Liver (tissue), 8 donors: ENCODE measurements at regions not wholly inside any gene's neighbourhood (a gene's known extent, or its start where the extent isn't known, plus 50 kb on each side); places are given as distances from the start of the nearest gene placed in this dataset.

Source experiments
- DNase-seq: peaks from one replicate; pipeline ENCODE4 v3.0.0-alpha.2; 2017; ENCODE audit warnings: low spot score
- H3K27ac ChIP-seq, 2 donors: one replicate each; pipeline ENCODE4 v1.7.0; 2013; ENCODE audit warnings: inconsistent platforms in 2 of 2, low read length in 2 of 2, control low read depth in 1 of 2, low read depth in 1 of 2, mild to moderate bottlenecking in 1 of 2
- H3K27me3 ChIP-seq, 4 donors: one replicate each; pipeline versions ENCODE4 v1.6.1 to v1.7.0; 2013; ENCODE audit warnings: low read length in 3 of 4, inconsistent platforms in 1 of 4, mild to moderate bottlenecking in 1 of 4, moderate library complexity in 1 of 4; ENCODE audit not compliant: control insufficient read depth in 4 of 4, insufficient read depth in 4 of 4
- H3K36me3 ChIP-seq, 4 donors: one replicate each; pipeline versions ENCODE4 v1.6.1 to v1.7.0; 2013; ENCODE audit warnings: low read length in 3 of 4, mild to moderate bottlenecking in 3 of 4, low read depth in 1 of 4, moderate library complexity in 1 of 4; ENCODE audit not compliant: control insufficient read depth in 4 of 4, insufficient read depth in 3 of 4
- H3K4me1 ChIP-seq, 4 donors: one replicate each; pipeline versions ENCODE4 v1.6.1 to v1.7.0; 2013; ENCODE audit warnings: low read length in 3 of 4, mild to moderate bottlenecking in 3 of 4, moderate library complexity in 1 of 4; ENCODE audit not compliant: control insufficient read depth in 4 of 4, insufficient read depth in 4 of 4
- H3K4me3 ChIP-seq, 3 donors: one replicate each; pipeline versions ENCODE4 v1.6.1 to v1.7.0; 2013; ENCODE audit warnings: low read length in 3 of 3, control low read depth in 1 of 3, low read depth in 1 of 3, mild to moderate bottlenecking in 1 of 3
- H3K9ac ChIP-seq, 2 donors: one replicate each; pipeline ENCODE4 v1.7.0; 2013; ENCODE audit warnings: low read length in 2 of 2, mild to moderate bottlenecking in 2 of 2, moderate library complexity in 2 of 2, control low read depth in 1 of 2, low read depth in 1 of 2
- H3K9me3 ChIP-seq, 4 donors: one replicate each; pipeline versions ENCODE4 v1.6.1 to v1.7.0; 2013; ENCODE audit warnings: low read length in 3 of 4; ENCODE audit not compliant: control insufficient read depth in 4 of 4
- FOXA1 ChIP-seq: IDR thresholded peaks from 2 replicates; pipeline ENCODE4 v1.6.1; 2016; ENCODE audit warnings: antibody characterized with exemption
- FOXA2 ChIP-seq: IDR thresholded peaks from 2 replicates; pipeline ENCODE4 v1.6.1; 2016; ENCODE audit warnings: antibody characterized with exemption
- HNF4A ChIP-seq, 2 donors: conservative IDR thresholded peaks; 2 replicates each; pipeline ENCODE4 v1.6.1; 2016; ENCODE audit warnings: antibody characterized with exemption in 2 of 2, mild to moderate bottlenecking in 2 of 2
- JUND ChIP-seq, 2 donors: IDR thresholded peaks; 2 replicates each; pipeline ENCODE4 v1.6.1; 2016; ENCODE audit warnings: antibody characterized with exemption in 2 of 2
- NR2F2 ChIP-seq: IDR thresholded peaks from 2 replicates; pipeline ENCODE4 v1.6.1; 2016; ENCODE audit warnings: antibody characterized with exemption
- RAD21 ChIP-seq, 2 donors: IDR thresholded peaks; 2 replicates each; pipeline ENCODE4 v1.6.1; 2016; ENCODE audit warnings: antibody characterized with exemption in 2 of 2, mild to moderate bottlenecking in 2 of 2
- RXRA ChIP-seq, 2 donors: IDR thresholded peaks; 2 replicates each; pipeline ENCODE4 v1.6.1; 2017 to 2018; ENCODE audit warnings: antibody characterized with exemption in 2 of 2, mild to moderate bottlenecking in 1 of 2
- SP1 ChIP-seq: IDR thresholded peaks from 2 replicates; pipeline ENCODE4 v1.6.1; 2018; ENCODE audit warnings: antibody characterized with exemption, mild to moderate bottlenecking
- YY1 ChIP-seq: IDR thresholded peaks from 2 replicates; pipeline ENCODE4 v1.6.1; 2016; ENCODE audit warnings: antibody characterized with exemption, mild to moderate bottlenecking
- WGBS: extraction: QIAGEN DNeasy Blood & Tissue Kit; methylation state at CpG from one replicate; pipeline ENCODE4 v1.1.7; 2013; 5-methylcytosine and 5-hydroxymethylcytosine counted together
- TF ChIP-seq, protein P1 (sequence below): IDR thresholded peaks from 2 replicates; pipeline ENCODE4 v1.6.1; 2016; ENCODE audit warnings: antibody characterized with exemption, mild to moderate bottlenecking
- TF ChIP-seq, protein P2 (sequence below): IDR thresholded peaks from 2 replicates; pipeline ENCODE4 v1.6.1; 2016; ENCODE audit warnings: antibody characterized with exemption
- TF ChIP-seq, protein P3 (sequence below): fragments of 150-350 bp; IDR thresholded peaks from 2 replicates; pipeline ENCODE4 v1.5.1; 2017; ENCODE audit warnings: improper control_type of control experiment, low read depth, low read length; ENCODE audit not compliant: missing input control
- TF ChIP-seq, protein P4 (sequence below): IDR thresholded peaks from 2 replicates; pipeline ENCODE4 v1.6.1; 2016; ENCODE audit warnings: antibody characterized with exemption
- donor health status: healthy.
- donor health status: healthy.
- donor health status: healthy.
- donor health status: healthy.
- donor health status: healthy.

DNA sequence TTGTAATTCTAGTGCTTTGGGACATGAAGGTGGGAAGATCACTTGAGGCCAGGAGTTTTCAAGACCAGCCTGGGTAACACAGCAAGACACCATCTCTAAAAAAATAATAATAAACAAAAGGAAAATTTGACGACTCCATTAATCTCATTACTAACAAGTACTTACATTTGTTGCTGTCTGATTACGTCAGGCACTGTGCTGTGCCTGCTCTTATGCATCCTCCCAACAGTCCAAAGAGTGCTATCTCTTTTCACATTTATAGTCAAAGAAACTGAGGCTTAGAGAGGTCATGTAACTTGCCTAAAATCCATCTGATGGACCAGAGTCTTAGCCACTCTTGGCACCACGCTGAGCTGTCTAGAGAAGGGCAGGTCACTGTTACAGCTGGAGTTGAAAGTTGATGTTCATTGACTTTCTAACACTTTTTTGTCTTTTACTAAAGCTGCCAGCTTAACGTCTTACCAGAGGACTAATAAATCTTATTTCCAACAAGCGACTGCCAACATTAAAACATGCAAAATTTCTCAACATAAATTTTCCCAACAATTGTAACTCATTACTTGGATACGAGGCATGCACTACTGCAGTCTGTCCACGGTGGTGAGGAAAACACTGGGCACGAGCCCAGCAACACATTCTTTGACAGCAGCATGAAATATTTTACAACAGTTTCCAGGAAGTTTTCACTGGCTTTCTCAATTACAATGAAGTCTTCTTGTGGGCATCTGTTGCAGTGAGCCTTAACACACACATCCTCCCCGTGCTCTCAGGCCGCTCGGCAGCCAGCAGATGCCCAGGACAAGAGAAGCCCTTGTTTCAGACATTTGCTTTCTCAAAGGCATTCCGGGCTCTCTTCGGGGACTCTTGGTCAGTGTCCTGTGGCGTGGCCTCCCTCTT is 262.9 kb upstream of the PROX1 start:
- 46% methylated on average over 14 of the region's 14 CpGs for WGBS
- Histone ChIP-seq H3K4me1 (peaks cover 8 to 21% (median 12%) of the 10 kb centered on the region in 4 donors), H3K9me3 (no peaks in the 10 kb centered on the region), H3K9ac (no peak overlapping the region), H3K27ac (peak overlapping the region; percentile 58 to 59), H3K36me3 (no peaks in the 10 kb centered on the region), H3K4me3 (no peak overlapping the region), H3K27me3 (no peaks in the 10 kb centered on the region)
- no peak for DNase-seq
- TF ChIP-seq NR2F2 (no peak), JUND (IDR thresholded peaks at IDR 0.05) (peak in 1 of 2 donors; percentile 59), SP1 (peak; percentile 37), RXRA (IDR thresholded peaks at IDR 0.05) (peak; percentile 27 to 66), FOXA2 (no peak), HNF4A (conservative IDR thresholded peaks at IDR 0.05) (peak in 1 of 2 donors; percentile 48), YY1 (peak; percentile 25), RAD21 (IDR thresholded peaks at IDR 0.05) (peak; percentile 54 to 72), FOXA1 (no peak)
- TF ChIP-seq, protein P1, sequence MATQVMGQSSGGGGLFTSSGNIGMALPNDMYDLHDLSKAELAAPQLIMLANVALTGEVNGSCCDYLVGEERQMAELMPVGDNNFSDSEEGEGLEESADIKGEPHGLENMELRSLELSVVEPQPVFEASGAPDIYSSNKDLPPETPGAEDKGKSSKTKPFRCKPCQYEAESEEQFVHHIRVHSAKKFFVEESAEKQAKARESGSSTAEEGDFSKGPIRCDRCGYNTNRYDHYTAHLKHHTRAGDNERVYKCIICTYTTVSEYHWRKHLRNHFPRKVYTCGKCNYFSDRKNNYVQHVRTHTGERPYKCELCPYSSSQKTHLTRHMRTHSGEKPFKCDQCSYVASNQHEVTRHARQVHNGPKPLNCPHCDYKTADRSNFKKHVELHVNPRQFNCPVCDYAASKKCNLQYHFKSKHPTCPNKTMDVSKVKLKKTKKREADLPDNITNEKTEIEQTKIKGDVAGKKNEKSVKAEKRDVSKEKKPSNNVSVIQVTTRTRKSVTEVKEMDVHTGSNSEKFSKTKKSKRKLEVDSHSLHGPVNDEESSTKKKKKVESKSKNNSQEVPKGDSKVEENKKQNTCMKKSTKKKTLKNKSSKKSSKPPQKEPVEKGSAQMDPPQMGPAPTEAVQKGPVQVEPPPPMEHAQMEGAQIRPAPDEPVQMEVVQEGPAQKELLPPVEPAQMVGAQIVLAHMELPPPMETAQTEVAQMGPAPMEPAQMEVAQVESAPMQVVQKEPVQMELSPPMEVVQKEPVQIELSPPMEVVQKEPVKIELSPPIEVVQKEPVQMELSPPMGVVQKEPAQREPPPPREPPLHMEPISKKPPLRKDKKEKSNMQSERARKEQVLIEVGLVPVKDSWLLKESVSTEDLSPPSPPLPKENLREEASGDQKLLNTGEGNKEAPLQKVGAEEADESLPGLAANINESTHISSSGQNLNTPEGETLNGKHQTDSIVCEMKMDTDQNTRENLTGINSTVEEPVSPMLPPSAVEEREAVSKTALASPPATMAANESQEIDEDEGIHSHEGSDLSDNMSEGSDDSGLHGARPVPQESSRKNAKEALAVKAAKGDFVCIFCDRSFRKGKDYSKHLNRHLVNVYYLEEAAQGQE = peak; percentile 32
- TF ChIP-seq, protein P2, sequence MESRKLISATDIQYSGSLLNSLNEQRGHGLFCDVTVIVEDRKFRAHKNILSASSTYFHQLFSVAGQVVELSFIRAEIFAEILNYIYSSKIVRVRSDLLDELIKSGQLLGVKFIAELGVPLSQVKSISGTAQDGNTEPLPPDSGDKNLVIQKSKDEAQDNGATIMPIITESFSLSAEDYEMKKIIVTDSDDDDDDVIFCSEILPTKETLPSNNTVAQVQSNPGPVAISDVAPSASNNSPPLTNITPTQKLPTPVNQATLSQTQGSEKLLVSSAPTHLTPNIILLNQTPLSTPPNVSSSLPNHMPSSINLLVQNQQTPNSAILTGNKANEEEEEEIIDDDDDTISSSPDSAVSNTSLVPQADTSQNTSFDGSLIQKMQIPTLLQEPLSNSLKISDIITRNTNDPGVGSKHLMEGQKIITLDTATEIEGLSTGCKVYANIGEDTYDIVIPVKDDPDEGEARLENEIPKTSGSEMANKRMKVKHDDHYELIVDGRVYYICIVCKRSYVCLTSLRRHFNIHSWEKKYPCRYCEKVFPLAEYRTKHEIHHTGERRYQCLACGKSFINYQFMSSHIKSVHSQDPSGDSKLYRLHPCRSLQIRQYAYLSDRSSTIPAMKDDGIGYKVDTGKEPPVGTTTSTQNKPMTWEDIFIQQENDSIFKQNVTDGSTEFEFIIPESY = no peak
- TF ChIP-seq, protein P3, sequence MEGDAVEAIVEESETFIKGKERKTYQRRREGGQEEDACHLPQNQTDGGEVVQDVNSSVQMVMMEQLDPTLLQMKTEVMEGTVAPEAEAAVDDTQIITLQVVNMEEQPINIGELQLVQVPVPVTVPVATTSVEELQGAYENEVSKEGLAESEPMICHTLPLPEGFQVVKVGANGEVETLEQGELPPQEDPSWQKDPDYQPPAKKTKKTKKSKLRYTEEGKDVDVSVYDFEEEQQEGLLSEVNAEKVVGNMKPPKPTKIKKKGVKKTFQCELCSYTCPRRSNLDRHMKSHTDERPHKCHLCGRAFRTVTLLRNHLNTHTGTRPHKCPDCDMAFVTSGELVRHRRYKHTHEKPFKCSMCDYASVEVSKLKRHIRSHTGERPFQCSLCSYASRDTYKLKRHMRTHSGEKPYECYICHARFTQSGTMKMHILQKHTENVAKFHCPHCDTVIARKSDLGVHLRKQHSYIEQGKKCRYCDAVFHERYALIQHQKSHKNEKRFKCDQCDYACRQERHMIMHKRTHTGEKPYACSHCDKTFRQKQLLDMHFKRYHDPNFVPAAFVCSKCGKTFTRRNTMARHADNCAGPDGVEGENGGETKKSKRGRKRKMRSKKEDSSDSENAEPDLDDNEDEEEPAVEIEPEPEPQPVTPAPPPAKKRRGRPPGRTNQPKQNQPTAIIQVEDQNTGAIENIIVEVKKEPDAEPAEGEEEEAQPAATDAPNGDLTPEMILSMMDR = peak; percentile 30
- TF ChIP-seq, protein P4, sequence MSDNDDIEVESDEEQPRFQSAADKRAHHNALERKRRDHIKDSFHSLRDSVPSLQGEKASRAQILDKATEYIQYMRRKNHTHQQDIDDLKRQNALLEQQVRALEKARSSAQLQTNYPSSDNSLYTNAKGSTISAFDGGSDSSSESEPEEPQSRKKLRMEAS = peak; percentile 42
